GM21576 (cell line): ENCODE measurements at regions not wholly inside any gene's neighbourhood (a gene's known extent, or its start where the extent isn't known, plus 50 kb on each side); places are given as distances from the start of the nearest gene placed in this dataset.

Experiments
- ATAC-seq: cut with Tn5 transposase; IDR thresholded peaks from one replicate; pipeline ENCODE4 v1.9.1; 2021; ENCODE audit warnings: mild to moderate bottlenecking, moderate library complexity; ENCODE audit not compliant: unreplicated experiment

GRCh38 chr5:2610986-2611385 lies 140.5 kb downstream of the IRX2 start:
- no peak for ATAC-seq

- ATAC-seq, result no peak
Observed at GRCh38 chr5:2608391-2608790, 143.1 kb downstream of the IRX2 start.

- no peak for ATAC-seq
Observed at GRCh38 chr5:2607598-2607997, 143.9 kb downstream of the IRX2 start.

- ATAC-seq, result no peak
Observed at GRCh38 chr5:2603272-2603575, 148.3 kb downstream of the IRX2 start.

GRCh38 chr5:2602451-2603271 lies 148.8 kb downstream of the IRX2 start:
- ATAC-seq, result no peak

GRCh38 chr5:2598503-2598902 lies 153.0 kb downstream of the IRX2 start:
- ATAC-seq, result no peak

- no peak for ATAC-seq
Observed at GRCh38 chr5:2594701-2595100, 156.8 kb downstream of the IRX2 start.

- no peak for ATAC-seq
Observed at GRCh38 chr5:2592766-2593165, 158.7 kb downstream of the IRX2 start.

GRCh38 chr5:2591777-2592453 lies 159.6 kb downstream of the IRX2 start:
- ATAC-seq, result no peak

- ATAC-seq, result no peak
Observed at GRCh38 chr5:2588850-2589501, 162.5 kb downstream of the IRX2 start.

- no peak for ATAC-seq
Observed at GRCh38 chr5:2587189-2588031, 164.1 kb downstream of the IRX2 start.

- no peak for ATAC-seq
Observed at GRCh38 chr5:2586016-2586715, 165.3 kb downstream of the IRX2 start.

GRCh38 chr5:2584579-2585269 lies 166.8 kb downstream of the IRX2 start:
- no peak for ATAC-seq

GRCh38 chr5:2582507-2582906 lies 169.0 kb downstream of the IRX2 start:
- ATAC-seq, result no peak

- ATAC-seq, result no peak
Observed at GRCh38 chr5:2582106-2582505, 169.4 kb downstream of the IRX2 start.

GRCh38 chr5:2581418-2581817 lies 170.1 kb downstream of the IRX2 start:
- no peak for ATAC-seq

GRCh38 chr5:2579126-2579525 lies 172.4 kb downstream of the IRX2 start:
- ATAC-seq, result no peak

GRCh38 chr5:2577312-2578036 lies 174.0 kb downstream of the IRX2 start:
- no peak for ATAC-seq

- ATAC-seq, result no peak
Observed at GRCh38 chr5:2576823-2577222, 174.7 kb downstream of the IRX2 start.
